ENCODE measurements at regions not wholly inside any gene's neighbourhood (a gene's known extent, or its start where the extent isn't known, plus 50 kb on each side); places are given as distances from the start of the nearest gene placed in this dataset.

DNA sequence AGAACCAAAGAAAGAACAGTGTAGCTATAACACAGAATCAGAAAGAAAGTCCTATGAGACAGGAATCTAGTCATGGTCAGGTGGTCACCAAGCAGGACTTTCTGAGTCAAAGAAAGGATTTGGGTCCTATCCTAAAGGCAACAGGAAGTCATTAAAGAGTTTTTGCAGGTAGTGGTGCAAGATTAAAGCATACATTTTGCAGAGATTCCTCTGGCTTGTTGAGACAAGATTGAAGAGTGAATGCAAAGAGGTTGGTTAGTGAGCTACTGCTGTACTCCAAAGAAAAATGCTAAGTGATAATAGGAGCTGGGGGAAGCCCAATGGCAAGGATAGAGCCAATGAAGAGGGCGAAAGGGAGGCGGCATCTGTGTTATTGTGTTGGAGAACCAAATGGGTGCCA lies 300.5 kb upstream of the KIF2A start:
- Histone ChIP-seq H3K4me1 (ENCODE audit: control insufficient read depth in 2 of 2, insufficient read depth in 2 of 2, low read length in 2 of 2) (no peaks in the 10 kb centered on the region), H3K9ac (ENCODE audit: low read depth in 1 of 2, low read length in 2 of 2) (no peak overlapping the region), H3K27me3 (ENCODE audit: control insufficient read depth in 2 of 2, insufficient read depth in 2 of 2, low read length in 2 of 2) (peaks cover 0 to 2% of the 10 kb centered on the region in 2 donors), H3K4me3 (ENCODE audit: low read length in 2 of 2) (no peak overlapping the region), H3K36me3 (ENCODE audit: control insufficient read depth in 2 of 2, insufficient read depth in 2 of 2, low read length in 2 of 2) (no peaks in the 10 kb centered on the region), H3K27ac (ENCODE audit: low read depth in 2 of 2, low read length in 2 of 2) (no peak overlapping the region), H3K9me3 (ENCODE audit: control insufficient read depth in 2 of 2, low read length in 2 of 2) (no peaks in the 10 kb centered on the region)

DNA sequence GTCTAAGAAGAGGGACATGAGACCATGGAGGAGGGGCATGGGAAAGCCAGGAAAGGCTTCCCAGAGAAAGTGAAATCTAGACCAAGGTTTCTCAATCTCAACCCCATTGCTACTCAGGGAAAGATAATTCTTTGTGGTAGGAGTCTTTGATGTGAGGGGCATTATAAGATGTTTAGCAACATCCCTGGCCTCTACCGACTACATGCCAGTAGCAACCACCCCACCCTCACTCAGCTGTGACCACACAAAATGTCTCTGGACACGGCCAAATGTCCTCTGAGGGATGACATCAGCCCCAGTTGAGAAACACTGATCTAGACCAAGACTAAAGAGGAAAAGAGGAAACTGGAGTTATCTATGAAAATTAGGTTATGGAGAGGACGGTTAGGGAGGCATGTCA lies 298.5 kb upstream of the KIF2A start:
- no peaks in the 10 kb centered on the region for H3K9me3 ChIP-seq (ENCODE audit: control insufficient read depth in 2 of 2, low read length in 2 of 2)
- H3K9ac ChIP-seq (ENCODE audit: low read depth in 1 of 2, low read length in 2 of 2) = no peak overlapping the region
- no peaks in the 10 kb centered on the region for H3K36me3 ChIP-seq (ENCODE audit: control insufficient read depth in 2 of 2, insufficient read depth in 2 of 2, low read length in 2 of 2)
- H3K4me3 ChIP-seq (ENCODE audit: low read length in 2 of 2) = no peak overlapping the region
- peaks cover 0 to 2% of the 10 kb centered on the region in 2 donors for H3K27me3 ChIP-seq (ENCODE audit: control insufficient read depth in 2 of 2, insufficient read depth in 2 of 2, low read length in 2 of 2)
- no peaks in the 10 kb centered on the region for H3K4me1 ChIP-seq (ENCODE audit: control insufficient read depth in 2 of 2, insufficient read depth in 2 of 2, low read length in 2 of 2)
- H3K27ac ChIP-seq (ENCODE audit: low read depth in 2 of 2, low read length in 2 of 2) = no peak overlapping the region

DNA sequence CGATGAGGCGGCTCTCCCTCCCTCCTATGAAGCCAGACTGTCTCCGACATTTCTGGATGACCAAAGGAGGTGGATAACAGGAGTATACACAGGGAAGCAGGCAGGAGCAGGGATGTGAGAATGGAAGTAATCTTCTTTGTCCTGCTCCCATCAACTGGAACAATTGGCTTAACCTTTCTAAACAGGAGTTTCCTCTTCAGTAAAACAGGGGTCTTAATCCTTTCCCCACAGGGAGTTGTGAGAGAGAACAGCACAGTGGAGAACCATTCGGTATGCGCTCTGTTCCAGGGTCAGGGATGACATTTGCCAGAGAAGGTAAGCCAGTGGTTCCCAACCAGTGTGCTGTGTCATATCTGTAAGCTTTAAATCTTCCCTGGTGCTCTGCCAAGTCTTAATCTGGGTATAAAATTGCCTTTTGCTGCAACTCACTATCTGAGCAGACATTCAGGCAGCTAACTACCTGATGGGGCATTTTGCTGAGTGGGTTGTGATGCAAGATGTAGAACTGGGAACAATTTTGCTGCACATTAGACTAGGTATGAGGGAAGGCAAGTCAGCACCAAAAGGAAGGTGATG lies 294.8 kb upstream of the KIF2A start:
- H3K9ac ChIP-seq (ENCODE audit: low read depth in 1 of 2, low read length in 2 of 2) = no peak overlapping the region
- no peaks in the 10 kb centered on the region for H3K9me3 ChIP-seq (ENCODE audit: control insufficient read depth in 2 of 2, low read length in 2 of 2)
- no peaks in the 10 kb centered on the region for H3K4me1 ChIP-seq (ENCODE audit: control insufficient read depth in 2 of 2, insufficient read depth in 2 of 2, low read length in 2 of 2)
- peaks cover 0 to 2% of the 10 kb centered on the region in 2 donors for H3K27me3 ChIP-seq (ENCODE audit: control insufficient read depth in 2 of 2, insufficient read depth in 2 of 2, low read length in 2 of 2)
- no peaks in the 10 kb centered on the region for H3K36me3 ChIP-seq (ENCODE audit: control insufficient read depth in 2 of 2, insufficient read depth in 2 of 2, low read length in 2 of 2)
- no peak overlapping the region for H3K27ac ChIP-seq (ENCODE audit: low read depth in 2 of 2, low read length in 2 of 2)
- H3K4me3 ChIP-seq (ENCODE audit: low read length in 2 of 2) = no peak overlapping the region

DNA sequence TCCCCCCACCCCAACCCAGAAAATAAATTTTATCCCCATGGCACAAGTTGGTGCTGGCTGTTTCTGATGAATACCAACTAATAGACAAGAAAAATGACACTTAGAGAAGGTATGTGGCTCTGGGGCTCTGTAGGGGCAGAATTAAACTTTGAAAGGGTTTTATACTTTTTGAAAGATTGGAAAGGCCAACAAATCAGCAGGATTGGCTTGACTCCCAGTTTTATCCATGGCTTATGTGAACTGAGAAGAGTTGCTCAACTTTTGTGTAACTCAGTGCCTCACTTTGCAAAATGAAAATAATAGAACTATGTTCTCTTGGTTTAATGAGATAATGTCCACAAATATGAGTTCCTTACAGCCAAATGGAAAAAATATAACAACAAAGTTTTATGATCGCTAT lies 288.9 kb upstream of the KIF2A start:
- H3K27me3 ChIP-seq (ENCODE audit: control insufficient read depth in 2 of 2, insufficient read depth in 2 of 2, low read length in 2 of 2) = no peaks in the 10 kb centered on the region
- H3K36me3 ChIP-seq (ENCODE audit: control insufficient read depth in 2 of 2, insufficient read depth in 2 of 2, low read length in 2 of 2) = no peaks in the 10 kb centered on the region
- H3K9ac ChIP-seq (ENCODE audit: low read depth in 1 of 2, low read length in 2 of 2) = no peak overlapping the region
- H3K27ac ChIP-seq (ENCODE audit: low read depth in 2 of 2, low read length in 2 of 2) = no peak overlapping the region
- H3K4me3 ChIP-seq (ENCODE audit: low read length in 2 of 2) = no peak overlapping the region
- H3K9me3 ChIP-seq (ENCODE audit: control insufficient read depth in 2 of 2, low read length in 2 of 2) = no peaks in the 10 kb centered on the region
- no peaks in the 10 kb centered on the region for H3K4me1 ChIP-seq (ENCODE audit: control insufficient read depth in 2 of 2, insufficient read depth in 2 of 2, low read length in 2 of 2)

DNA sequence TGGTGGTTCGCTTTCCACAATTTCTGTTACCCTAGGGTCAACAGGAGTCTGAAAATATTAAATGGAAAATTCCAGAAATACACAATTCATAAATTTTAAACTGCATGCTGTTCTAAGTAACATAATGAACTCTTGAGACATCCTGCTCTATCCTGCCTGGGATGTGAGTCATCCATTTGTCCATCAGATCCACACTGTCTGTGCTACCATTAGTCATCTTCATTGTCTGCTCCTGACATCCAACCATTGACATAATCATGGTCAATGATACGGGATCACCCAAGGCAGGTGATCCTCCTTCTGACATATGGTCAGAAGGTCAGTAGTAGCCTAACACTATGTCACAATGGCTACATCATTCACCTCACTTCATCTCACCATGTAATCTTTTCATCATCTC lies 276.7 kb upstream of the KIF2A start:
- no peaks in the 10 kb centered on the region for H3K27me3 ChIP-seq (ENCODE audit: control insufficient read depth in 2 of 2, insufficient read depth in 2 of 2, low read length in 2 of 2)
- H3K9ac ChIP-seq (ENCODE audit: low read depth in 1 of 2, low read length in 2 of 2) = no peak overlapping the region
- H3K9me3 ChIP-seq (ENCODE audit: control insufficient read depth in 2 of 2, low read length in 2 of 2) = no peaks in the 10 kb centered on the region
- no peak overlapping the region for H3K4me3 ChIP-seq (ENCODE audit: low read length in 2 of 2)
- no peak overlapping the region for H3K27ac ChIP-seq (ENCODE audit: low read depth in 2 of 2, low read length in 2 of 2)
- H3K4me1 ChIP-seq (ENCODE audit: control insufficient read depth in 2 of 2, insufficient read depth in 2 of 2, low read length in 2 of 2) = no peaks in the 10 kb centered on the region
- no peaks in the 10 kb centered on the region for H3K36me3 ChIP-seq (ENCODE audit: control insufficient read depth in 2 of 2, insufficient read depth in 2 of 2, low read length in 2 of 2)

DNA sequence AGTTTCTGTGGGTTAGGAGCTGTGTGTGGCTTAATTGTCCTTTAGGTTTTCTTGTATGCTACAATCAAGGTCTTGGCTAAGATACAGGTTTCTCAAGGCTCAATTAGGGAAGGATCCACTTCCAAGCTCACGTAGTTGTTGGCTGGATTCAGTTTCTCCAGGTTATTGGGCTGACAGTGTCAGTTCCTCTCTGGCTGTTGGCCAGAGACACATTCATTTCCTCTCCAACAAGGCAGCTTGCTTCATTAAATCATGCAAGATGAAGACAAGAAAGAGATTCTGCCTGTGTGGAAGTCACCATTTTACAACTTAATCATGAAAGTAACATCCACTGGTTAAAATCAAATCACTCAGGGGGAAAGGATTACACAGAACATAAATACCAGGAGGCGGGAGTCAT lies 275.7 kb upstream of the KIF2A start:
- Histone ChIP-seq H3K36me3 (ENCODE audit: control insufficient read depth in 2 of 2, insufficient read depth in 2 of 2, low read length in 2 of 2) (no peaks in the 10 kb centered on the region), H3K4me3 (ENCODE audit: low read length in 2 of 2) (no peak overlapping the region), H3K27me3 (ENCODE audit: control insufficient read depth in 2 of 2, insufficient read depth in 2 of 2, low read length in 2 of 2) (no peaks in the 10 kb centered on the region), H3K9ac (ENCODE audit: low read depth in 1 of 2, low read length in 2 of 2) (no peak overlapping the region), H3K9me3 (ENCODE audit: control insufficient read depth in 2 of 2, low read length in 2 of 2) (no peaks in the 10 kb centered on the region), H3K4me1 (ENCODE audit: control insufficient read depth in 2 of 2, insufficient read depth in 2 of 2, low read length in 2 of 2) (no peaks in the 10 kb centered on the region), H3K27ac (ENCODE audit: low read depth in 2 of 2, low read length in 2 of 2) (no peak overlapping the region)

DNA sequence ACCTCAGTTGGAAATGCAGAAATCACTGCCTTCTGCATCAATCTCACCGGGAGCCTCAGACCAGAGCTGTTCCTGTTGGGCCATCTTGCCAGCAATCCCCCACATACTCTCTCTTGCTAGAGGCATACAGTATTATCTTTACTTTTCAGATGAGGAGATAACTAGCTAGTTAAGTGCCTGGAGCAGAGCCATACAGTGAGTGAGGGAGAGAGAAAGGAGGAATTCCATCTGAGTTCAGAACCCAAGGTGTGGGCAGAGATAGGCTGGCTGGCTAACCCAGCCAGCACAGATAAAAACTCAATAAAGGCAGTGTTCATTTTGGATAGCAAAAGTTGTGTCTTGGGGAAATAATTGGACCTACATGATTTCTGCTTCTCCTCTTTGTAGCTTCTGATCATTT lies 268.0 kb upstream of the KIF2A start:
- Histone ChIP-seq H3K9ac (ENCODE audit: low read depth in 1 of 2, low read length in 2 of 2) (no peak overlapping the region), H3K27me3 (ENCODE audit: control insufficient read depth in 2 of 2, insufficient read depth in 2 of 2, low read length in 2 of 2) (no peaks in the 10 kb centered on the region), H3K36me3 (ENCODE audit: control insufficient read depth in 2 of 2, insufficient read depth in 2 of 2, low read length in 2 of 2) (no peaks in the 10 kb centered on the region), H3K9me3 (ENCODE audit: control insufficient read depth in 2 of 2, low read length in 2 of 2) (no peaks in the 10 kb centered on the region), H3K27ac (ENCODE audit: low read depth in 2 of 2, low read length in 2 of 2) (no peak overlapping the region), H3K4me1 (ENCODE audit: control insufficient read depth in 2 of 2, insufficient read depth in 2 of 2, low read length in 2 of 2) (no peaks in the 10 kb centered on the region), H3K4me3 (ENCODE audit: low read length in 2 of 2) (no peak overlapping the region)

DNA sequence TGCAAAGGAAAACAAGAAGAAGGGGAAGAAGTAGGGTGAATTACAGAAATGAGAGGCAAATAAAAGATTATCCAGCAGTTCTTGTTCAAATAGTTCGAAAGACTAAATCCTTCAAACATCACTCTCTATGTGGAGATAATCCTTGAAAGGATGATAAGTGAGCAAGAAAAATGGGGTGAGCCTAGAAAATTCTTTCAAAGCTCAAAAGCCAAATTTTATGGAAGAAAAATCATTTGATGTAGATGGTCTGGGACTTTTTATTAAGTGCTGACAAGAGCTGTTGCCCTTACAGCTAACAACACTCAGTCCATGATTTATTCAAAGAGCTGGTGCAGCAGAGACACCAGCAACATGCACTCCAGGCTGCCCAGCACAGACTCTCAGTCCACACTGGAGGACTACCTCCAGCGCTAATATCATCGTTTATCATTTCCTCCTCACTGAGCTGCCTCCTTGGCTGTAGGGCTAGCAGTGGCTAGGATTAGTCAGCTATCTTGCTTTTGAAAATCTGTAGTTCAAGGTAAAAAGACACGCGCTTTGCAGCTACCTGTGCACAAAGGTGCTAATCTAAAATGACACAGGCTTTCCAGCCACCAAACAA lies 264.8 kb upstream of the KIF2A start:
- peaks cover 0 to 2% of the 10 kb centered on the region in 2 donors for H3K27me3 ChIP-seq (ENCODE audit: control insufficient read depth in 2 of 2, insufficient read depth in 2 of 2, low read length in 2 of 2)
- H3K4me3 ChIP-seq (ENCODE audit: low read length in 2 of 2) = no peak overlapping the region
- no peaks in the 10 kb centered on the region for H3K9me3 ChIP-seq (ENCODE audit: control insufficient read depth in 2 of 2, low read length in 2 of 2)

DNA sequence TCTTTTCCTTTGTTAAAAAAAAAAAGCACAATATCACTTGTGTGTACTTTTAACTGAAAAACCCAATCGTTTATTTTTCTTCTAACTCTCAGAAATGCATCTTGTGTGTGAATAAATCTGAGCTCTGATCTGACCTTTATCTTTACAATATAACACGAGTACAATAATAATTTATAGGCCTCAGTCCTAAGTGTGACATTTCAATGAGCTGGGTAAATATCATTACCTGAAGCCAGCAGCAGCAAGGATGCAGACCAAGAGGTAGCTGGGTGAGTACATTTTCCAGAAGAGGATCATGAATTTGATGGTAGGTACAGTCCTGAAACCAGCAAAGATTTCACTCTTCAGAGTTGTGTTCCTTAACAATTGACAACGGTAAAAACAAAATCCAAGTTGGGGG lies 264.0 kb upstream of the KIF2A start:
- H3K27me3 ChIP-seq (ENCODE audit: control insufficient read depth in 2 of 2, insufficient read depth in 2 of 2, low read length in 2 of 2) = peaks cover 0 to 2% of the 10 kb centered on the region in 2 donors
- H3K9ac ChIP-seq (ENCODE audit: low read depth in 1 of 2, low read length in 2 of 2) = no peak overlapping the region
- no peaks in the 10 kb centered on the region for H3K36me3 ChIP-seq (ENCODE audit: control insufficient read depth in 2 of 2, insufficient read depth in 2 of 2, low read length in 2 of 2)
- H3K9me3 ChIP-seq (ENCODE audit: control insufficient read depth in 2 of 2, low read length in 2 of 2) = no peaks in the 10 kb centered on the region
- H3K4me3 ChIP-seq (ENCODE audit: low read length in 2 of 2) = no peak overlapping the region
- H3K4me1 ChIP-seq (ENCODE audit: control insufficient read depth in 2 of 2, insufficient read depth in 2 of 2, low read length in 2 of 2) = no peaks in the 10 kb centered on the region
- H3K27ac ChIP-seq (ENCODE audit: low read depth in 2 of 2, low read length in 2 of 2) = no peak overlapping the region

More for the DNA sequence above, 264.8 kb upstream of the KIF2A start:
- Histone ChIP-seq H3K36me3 (ENCODE audit: control insufficient read depth in 2 of 2, insufficient read depth in 2 of 2, low read length in 2 of 2) (no peaks in the 10 kb centered on the region), H3K4me1 (ENCODE audit: control insufficient read depth in 2 of 2, insufficient read depth in 2 of 2, low read length in 2 of 2) (no peaks in the 10 kb centered on the region), H3K27ac (ENCODE audit: low read depth in 2 of 2, low read length in 2 of 2) (no peak overlapping the region), H3K9ac (ENCODE audit: low read depth in 1 of 2, low read length in 2 of 2) (no peak overlapping the region)

DNA sequence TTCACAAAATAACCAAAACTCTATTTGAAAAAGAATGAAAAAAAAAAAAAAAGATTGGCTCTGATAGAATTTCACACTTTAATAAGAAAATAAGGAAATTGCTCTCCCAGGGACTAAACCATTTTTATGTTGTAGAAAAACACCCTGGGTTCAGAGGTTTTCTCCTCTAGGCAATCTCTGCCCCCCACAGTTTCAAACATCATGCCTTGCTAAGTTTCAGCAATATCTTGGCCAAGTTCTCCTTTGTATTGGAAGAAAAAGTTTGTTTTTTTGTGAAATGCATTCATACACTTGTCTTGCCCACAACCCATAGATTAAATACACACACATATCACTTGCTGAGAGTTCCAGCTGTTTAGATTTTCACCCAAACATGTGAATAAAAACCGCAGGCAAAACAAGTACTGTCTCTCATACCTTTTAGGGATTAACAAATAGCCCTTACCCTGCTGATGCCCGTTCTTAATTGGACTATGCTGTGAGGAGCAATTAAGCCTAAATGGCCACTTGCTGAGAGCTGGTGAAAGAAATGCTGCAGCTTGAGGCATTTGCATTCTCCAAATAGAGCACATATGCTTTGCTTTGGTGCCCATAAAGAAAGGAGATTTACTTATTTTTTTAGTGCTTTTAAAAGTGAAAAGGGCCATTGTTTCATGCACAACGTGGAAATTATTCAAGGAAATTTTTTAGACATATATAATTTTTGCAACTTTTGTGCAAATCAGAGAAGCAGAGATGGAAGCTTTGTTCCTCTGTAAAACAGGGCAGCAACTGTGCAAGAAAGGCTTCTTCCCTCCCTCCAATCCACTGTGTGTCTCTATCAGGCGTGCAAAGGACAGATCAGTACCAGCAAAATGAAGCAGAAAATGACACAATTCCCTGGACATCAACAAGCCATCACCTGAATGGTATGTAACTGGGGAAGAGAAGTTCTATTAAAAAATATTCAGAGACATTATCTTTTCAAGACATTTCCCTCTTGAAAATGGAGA lies 262.4 kb upstream of the KIF2A start:
- Histone ChIP-seq H3K27me3 (ENCODE audit: control insufficient read depth in 2 of 2, insufficient read depth in 2 of 2, low read length in 2 of 2) (peaks cover 0 to 2% of the 10 kb centered on the region in 2 donors), H3K9ac (ENCODE audit: low read depth in 1 of 2, low read length in 2 of 2) (no peak overlapping the region), H3K9me3 (ENCODE audit: control insufficient read depth in 2 of 2, low read length in 2 of 2) (no peaks in the 10 kb centered on the region), H3K4me1 (ENCODE audit: control insufficient read depth in 2 of 2, insufficient read depth in 2 of 2, low read length in 2 of 2) (no peaks in the 10 kb centered on the region), H3K4me3 (ENCODE audit: low read length in 2 of 2) (no peak overlapping the region), H3K27ac (ENCODE audit: low read depth in 2 of 2, low read length in 2 of 2) (no peak overlapping the region), H3K36me3 (ENCODE audit: control insufficient read depth in 2 of 2, insufficient read depth in 2 of 2, low read length in 2 of 2) (no peaks in the 10 kb centered on the region)
